Omental fat pad (tissue), 3 donors: ENCODE measurements at regions not wholly inside any gene's neighbourhood (a gene's known extent, or its start where the extent isn't known, plus 50 kb on each side); places are given as distances from the start of the nearest gene placed in this dataset. TPM values are rescaled to one million over a fixed set of nuclear protein-coding genes. Genes with fewer than 3 reads are reported as not detected.

Experiments used
- ATAC-seq: fragments of 150-250 bp; one replicate; pipeline ENCODE4 v1.9.1; 2016; ENCODE audit warnings: mild to moderate bottlenecking, moderate library complexity; ENCODE audit not compliant: low FRiP score
- DNase-seq: peaks from one replicate; pipeline ENCODE4 v3.0.0-alpha.2; 2019; ENCODE audit warnings: low spot score
- CTCF ChIP-seq, 3 donors: fragments of 450-650 bp; IDR thresholded peaks; one replicate each; pipeline ENCODE4 v1.5.1; 2016 to 2017; ENCODE audit warnings: antibody characterized with exemption in 3 of 3, mild to moderate bottlenecking in 3 of 3, moderate library complexity in 2 of 3
- small RNA-seq: library from RNA; depleted of rRNA; stranded (forward); fragments of <200 nt; gene quantifications from one replicate; pipeline ENCODE3, GENCODE V24; 2016

- DNase-seq (no peak), ATAC-seq (no peak)
- TF ChIP-seq CTCF (IDR thresholded peaks at IDR 0.05): no peak
These were observed 60.6 kb downstream of the SCG2 start for GRCh38 chr2:223541546-223541945.

- TF ChIP-seq CTCF (IDR thresholded peaks at IDR 0.05): no peak
- no peak for ATAC-seq
- no peak for DNase-seq
These were observed 59.7 kb downstream of the SCG2 start for GRCh38 chr2:223542501-223542900.

- ATAC-seq (no peak), DNase-seq (no peak)
- TF ChIP-seq CTCF (IDR thresholded peaks at IDR 0.05): no peak
These were observed 56.8 kb downstream of the SCG2 start for GRCh38 chr2:223545406-223545805.

DNA sequence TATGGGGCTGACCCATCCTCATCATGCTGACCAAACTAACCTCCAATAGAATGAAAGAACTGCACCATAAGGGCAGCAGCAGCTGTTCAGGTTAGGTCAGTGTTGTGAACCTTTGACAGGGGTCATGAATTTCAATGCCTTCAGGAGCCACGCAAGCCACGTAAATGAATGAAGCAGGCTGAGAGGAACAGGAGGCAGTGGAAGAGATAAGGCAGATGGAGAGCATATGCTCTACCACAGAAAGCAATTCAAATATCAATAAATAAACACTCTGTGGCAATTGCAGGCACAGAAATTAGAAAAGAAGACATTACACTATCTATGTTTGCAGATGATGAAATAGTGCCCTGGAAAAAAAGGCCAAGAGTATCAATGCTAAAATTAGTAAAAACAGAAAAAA is 56.3 kb downstream of the SCG2 start:
- TF ChIP-seq CTCF (IDR thresholded peaks at IDR 0.05): no peak
- DNase-seq: no peak
- ATAC-seq: no peak

Small RNA genes lying in the stretch of these regions (small RNA-seq; reads per million reads assigned to genes)
- gene HIGD1AP4 (not detected), gene RN7SL807P (not detected)
